ENCODE measurements at regions not wholly inside any gene's neighbourhood (a gene's known extent, or its start where the extent isn't known, plus 50 kb on each side); places are given as distances from the start of the nearest gene placed in this dataset.
A peak's percentile ranks its signal among the peaks of the same experiment; 100 is the strongest.

DNA sequence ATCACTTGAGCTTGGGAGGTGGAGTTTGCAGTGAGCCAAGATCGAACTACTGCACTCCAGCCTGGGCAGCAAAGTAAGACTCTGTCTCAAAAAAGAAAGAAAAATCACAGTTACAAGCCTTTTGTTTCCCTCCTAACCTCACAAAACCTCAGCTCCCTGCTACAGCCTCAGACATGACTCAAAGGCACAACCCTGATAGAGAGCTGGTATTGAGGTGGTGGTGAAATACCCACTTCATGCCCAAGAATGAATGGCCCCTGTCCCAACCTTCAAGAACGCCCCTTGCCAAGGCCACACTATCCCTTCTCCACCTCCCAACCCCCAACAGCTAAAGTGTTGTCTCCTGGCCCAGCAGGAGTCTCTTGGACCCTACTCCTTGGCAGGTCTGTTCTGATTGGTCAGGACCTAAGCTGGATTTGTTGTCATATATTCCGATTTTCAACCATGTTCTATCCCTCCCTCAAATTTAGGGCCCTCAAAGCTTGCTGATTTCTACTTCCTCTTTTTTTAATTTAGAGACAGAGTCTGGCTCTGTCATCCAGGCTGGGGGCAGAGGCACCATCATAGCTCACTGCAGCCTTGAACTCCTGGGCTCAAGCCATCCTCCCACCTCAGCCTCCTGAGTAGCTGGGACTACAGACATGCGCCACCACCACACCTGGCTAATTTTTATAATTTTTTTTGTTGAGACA lies 61.9 kb upstream of the BZW1 start:
- Mint-ChIP-seq H3K4me1 (peaks cover 13% of the 10 kb centered on the region), H3K9me3 (no peaks in the 10 kb centered on the region), H3K27me3 (ENCODE audit: low read depth in 3 of 3) (peaks cover 0 to 4% (median 0%) of the 10 kb centered on the region in 3 donors), H3K4me3 (no peak overlapping the region), H3K36me3 (peaks cover 7 to 12% of the 10 kb centered on the region in 2 donors), H3K27ac (peak overlapping the region in 5 of 7 donors; percentile 33 to 88 (median 68))
- TF ChIP-seq, protein P1, sequence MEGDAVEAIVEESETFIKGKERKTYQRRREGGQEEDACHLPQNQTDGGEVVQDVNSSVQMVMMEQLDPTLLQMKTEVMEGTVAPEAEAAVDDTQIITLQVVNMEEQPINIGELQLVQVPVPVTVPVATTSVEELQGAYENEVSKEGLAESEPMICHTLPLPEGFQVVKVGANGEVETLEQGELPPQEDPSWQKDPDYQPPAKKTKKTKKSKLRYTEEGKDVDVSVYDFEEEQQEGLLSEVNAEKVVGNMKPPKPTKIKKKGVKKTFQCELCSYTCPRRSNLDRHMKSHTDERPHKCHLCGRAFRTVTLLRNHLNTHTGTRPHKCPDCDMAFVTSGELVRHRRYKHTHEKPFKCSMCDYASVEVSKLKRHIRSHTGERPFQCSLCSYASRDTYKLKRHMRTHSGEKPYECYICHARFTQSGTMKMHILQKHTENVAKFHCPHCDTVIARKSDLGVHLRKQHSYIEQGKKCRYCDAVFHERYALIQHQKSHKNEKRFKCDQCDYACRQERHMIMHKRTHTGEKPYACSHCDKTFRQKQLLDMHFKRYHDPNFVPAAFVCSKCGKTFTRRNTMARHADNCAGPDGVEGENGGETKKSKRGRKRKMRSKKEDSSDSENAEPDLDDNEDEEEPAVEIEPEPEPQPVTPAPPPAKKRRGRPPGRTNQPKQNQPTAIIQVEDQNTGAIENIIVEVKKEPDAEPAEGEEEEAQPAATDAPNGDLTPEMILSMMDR (IDR thresholded peaks at IDR 0.05), result no peak
- peaks cover 0 to 5% of the 10 kb centered on the region in 2 donors for H3K4me1 ChIP-seq (ENCODE audit: control insufficient read depth in 1 of 2, insufficient read depth in 2 of 2, low read length in 2 of 2)
- intact Hi-C loops (cut with micrococcal nuclease), result no loop called here
- H4K20me1 ChIP-seq (ENCODE audit: insufficient read depth, low read length), result no peaks in the 10 kb centered on the region
- no peak overlapping the region for H2AFZ ChIP-seq (ENCODE audit: insufficient read depth, low read depth, low read length, poor library complexity, severe bottlenecking)
- H3K27ac ChIP-seq (ENCODE audit: low read depth in 1 of 2, low read length in 2 of 2), result no peak overlapping the region
- WGBS (ENCODE audit: insufficient coverage), result 91% methylated on average over 2 of the region's 4 CpGs
- H3K36me3 ChIP-seq (replicated peaks in 1 of 2; ENCODE audit: control insufficient read depth in 1 of 2, insufficient read depth in 2 of 2, low read length in 2 of 2), result no peaks in the 10 kb centered on the region
- H3K9ac ChIP-seq (ENCODE audit: insufficient read depth, low read length, poor library complexity, severe bottlenecking), result no peak overlapping the region
- no peak overlapping the region for H3K4me3 ChIP-seq (replicated peaks in 1 of 3; ENCODE audit: low read depth in 2 of 3, low read length in 3 of 3)
- H3K4me2 ChIP-seq (replicated peaks; ENCODE audit: extremely low read depth, low read length, poor library complexity, severe bottlenecking), result no peak overlapping the region
- DNase-seq, result peak in 1 of 3 donors; percentile 11
- H3K79me2 ChIP-seq (ENCODE audit: insufficient read depth, low read length), result no peaks in the 10 kb centered on the region
- no peaks in the 10 kb centered on the region for H3K27me3 ChIP-seq (ENCODE audit: control insufficient read depth in 2 of 2, insufficient read depth in 2 of 2, low read length in 2 of 2)
- no peaks in the 10 kb centered on the region for H3K9me3 ChIP-seq (replicated peaks in 1 of 2; ENCODE audit: control insufficient read depth in 1 of 2, insufficient read depth in 1 of 2, low read length in 2 of 2)

DNA sequence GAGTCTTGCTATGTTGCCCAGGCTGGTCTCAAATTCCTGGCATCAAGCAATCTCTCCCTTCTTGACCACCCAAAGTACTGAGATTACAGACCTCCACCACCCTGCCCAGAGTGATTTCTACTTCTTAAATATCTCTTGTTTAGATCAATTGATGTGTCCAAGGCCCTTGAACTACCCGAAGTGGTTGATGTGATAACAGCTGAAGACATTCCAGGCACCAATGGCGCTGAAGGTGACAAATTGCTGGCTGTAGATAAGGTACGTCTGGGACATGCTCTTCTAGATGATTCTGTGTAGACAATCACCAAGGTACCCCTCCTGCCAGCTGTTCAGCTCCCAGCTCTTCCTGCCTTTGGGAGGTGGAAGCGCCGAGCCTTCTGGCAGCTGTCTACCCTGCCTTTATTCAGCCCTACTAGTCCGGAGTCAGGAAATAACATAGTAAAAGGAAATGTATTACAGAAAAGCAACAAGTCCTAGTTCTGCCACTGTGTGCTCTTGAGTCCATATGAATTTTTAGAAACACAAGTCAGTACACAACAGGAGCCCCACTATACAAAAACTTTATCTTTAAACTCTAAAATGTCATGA lies 61.3 kb upstream of the BZW1 start:
- Histone ChIP-seq H3K9me3 (replicated peaks in 1 of 2; ENCODE audit: control insufficient read depth in 1 of 2, insufficient read depth in 1 of 2, low read length in 2 of 2) (no peaks in the 10 kb centered on the region), H3K36me3 (replicated peaks in 1 of 2; ENCODE audit: control insufficient read depth in 1 of 2, insufficient read depth in 2 of 2, low read length in 2 of 2) (no peaks in the 10 kb centered on the region), H3K4me1 (ENCODE audit: control insufficient read depth in 1 of 2, insufficient read depth in 2 of 2, low read length in 2 of 2) (peaks cover 0 to 5% of the 10 kb centered on the region in 2 donors), H2AFZ (ENCODE audit: insufficient read depth, low read depth, low read length, poor library complexity, severe bottlenecking) (no peak overlapping the region), H3K4me2 (replicated peaks; ENCODE audit: extremely low read depth, low read length, poor library complexity, severe bottlenecking) (no peak overlapping the region), H3K4me3 (replicated peaks in 1 of 3; ENCODE audit: low read depth in 2 of 3, low read length in 3 of 3) (no peak overlapping the region), H3K79me2 (ENCODE audit: insufficient read depth, low read length) (no peaks in the 10 kb centered on the region), H4K20me1 (ENCODE audit: insufficient read depth, low read length) (no peaks in the 10 kb centered on the region), H3K27ac (ENCODE audit: low read depth in 1 of 2, low read length in 2 of 2) (no peak overlapping the region), H3K27me3 (ENCODE audit: control insufficient read depth in 2 of 2, insufficient read depth in 2 of 2, low read length in 2 of 2) (no peaks in the 10 kb centered on the region), H3K9ac (ENCODE audit: insufficient read depth, low read length, poor library complexity, severe bottlenecking) (no peak overlapping the region)
- no CpG with 5 or more reads among the region's 6 CpGs for WGBS (ENCODE audit: insufficient coverage)
- no peak for DNase-seq
- peaks cover 7 to 14% of the 10 kb centered on the region in 2 donors for H3K36me3 Mint-ChIP-seq
- TF ChIP-seq, protein P1 (IDR thresholded peaks at IDR 0.05), result no peak
- H3K27me3 Mint-ChIP-seq (ENCODE audit: low read depth in 3 of 3), result peaks cover 0 to 2% (median 0%) of the 10 kb centered on the region in 3 donors
- no peak overlapping the region for H3K4me3 Mint-ChIP-seq
- no peaks in the 10 kb centered on the region for H3K9me3 Mint-ChIP-seq
- peak overlapping the region in 3 of 7 donors; percentile 29 to 88 (median 70) for H3K27ac Mint-ChIP-seq
- intact Hi-C loops (cut with micrococcal nuclease), result no loop called here
- peaks cover 13% of the 10 kb centered on the region for H3K4me1 Mint-ChIP-seq

Measured in CD14-positive monocyte (primary cell).